ENCODE measurements at regions not wholly inside any gene's neighbourhood (a gene's known extent, or its start where the extent isn't known, plus 50 kb on each side); places are given as distances from the start of the nearest gene placed in this dataset.

- no peak for DNase-seq (ENCODE audit: extremely low read depth, insufficient read length)
- H3K4me3 ChIP-seq (replicated peaks; ENCODE audit: low read depth, low read length) = no peak overlapping the region
- H3K27me3 ChIP-seq (replicated peaks; ENCODE audit: control insufficient read depth, insufficient read depth, low read length) = no peaks in the 10 kb centered on the region
- no peak for TF ChIP-seq CTCF (IDR thresholded peaks at IDR 0.05; ENCODE audit: insufficient read depth, low read length, poor library complexity, severe bottlenecking)
- no peaks in the 10 kb centered on the region for H3K36me3 ChIP-seq (ENCODE audit: control insufficient read depth, insufficient read depth, low read length)
These were observed 149.9 kb upstream of the MAP1B start for GRCh38 chr5:71957292-71957898.

- DNase-seq (ENCODE audit: extremely low read depth, insufficient read length) = no peak
These were observed 147.1 kb upstream of the MAP1B start for GRCh38 chr5:71960195-71960594.

GRCh38 chr5:71961786-71962185 is 145.5 kb upstream of the MAP1B start:
- Histone ChIP-seq H3K27me3 (replicated peaks; ENCODE audit: control insufficient read depth, insufficient read depth, low read length) (no peaks in the 10 kb centered on the region), H3K36me3 (ENCODE audit: control insufficient read depth, insufficient read depth, low read length) (no peaks in the 10 kb centered on the region), H3K4me3 (replicated peaks; ENCODE audit: low read depth, low read length) (no peak overlapping the region)
- no peak for DNase-seq (ENCODE audit: extremely low read depth, insufficient read length)
- TF ChIP-seq CTCF (IDR thresholded peaks at IDR 0.05; ENCODE audit: insufficient read depth, low read length, poor library complexity, severe bottlenecking) = no peak

More at GRCh38 chr5:71960195-71960594, 147.1 kb upstream of the MAP1B start:
- Histone ChIP-seq H3K27me3 (replicated peaks; ENCODE audit: control insufficient read depth, insufficient read depth, low read length) (no peaks in the 10 kb centered on the region), H3K36me3 (ENCODE audit: control insufficient read depth, insufficient read depth, low read length) (no peaks in the 10 kb centered on the region), H3K4me3 (replicated peaks; ENCODE audit: low read depth, low read length) (no peak overlapping the region)
- no peak for TF ChIP-seq CTCF (IDR thresholded peaks at IDR 0.05; ENCODE audit: insufficient read depth, low read length, poor library complexity, severe bottlenecking)

GRCh38 chr5:71969460-71969859 is 137.8 kb upstream of the MAP1B start:
- TF ChIP-seq CTCF (IDR thresholded peaks at IDR 0.05; ENCODE audit: insufficient read depth, low read length, poor library complexity, severe bottlenecking) = no peak
- Histone ChIP-seq H3K4me3 (replicated peaks; ENCODE audit: low read depth, low read length) (no peak overlapping the region), H3K27me3 (replicated peaks; ENCODE audit: control insufficient read depth, insufficient read depth, low read length) (no peaks in the 10 kb centered on the region), H3K36me3 (ENCODE audit: control insufficient read depth, insufficient read depth, low read length) (no peaks in the 10 kb centered on the region)
- no peak for DNase-seq (ENCODE audit: extremely low read depth, insufficient read length)

- no peak for TF ChIP-seq CTCF (IDR thresholded peaks at IDR 0.05; ENCODE audit: insufficient read depth, low read length, poor library complexity, severe bottlenecking)
- Histone ChIP-seq H3K36me3 (ENCODE audit: control insufficient read depth, insufficient read depth, low read length) (no peaks in the 10 kb centered on the region), H3K27me3 (replicated peaks; ENCODE audit: control insufficient read depth, insufficient read depth, low read length) (no peaks in the 10 kb centered on the region), H3K4me3 (replicated peaks; ENCODE audit: low read depth, low read length) (no peak overlapping the region)
- no peak for DNase-seq (ENCODE audit: extremely low read depth, insufficient read length)
These were observed 135.4 kb upstream of the MAP1B start for GRCh38 chr5:71971862-71972261.

Measured in GM06990 (cell line).